ENCODE measurements at regions not wholly inside any gene's neighbourhood (a gene's known extent, or its start where the extent isn't known, plus 50 kb on each side); places are given as distances from the start of the nearest gene placed in this dataset.

- Histone ChIP-seq H2AFZ (ENCODE audit: low read depth, low read length) (no peak overlapping the region), H3K36me3 (ENCODE audit: insufficient read depth, low read length) (no peaks in the 10 kb centered on the region), H3K4me2 (ENCODE audit: low read length) (no peak overlapping the region), H3K27ac (ENCODE audit: low read depth, low read length) (no peak overlapping the region), H3K79me2 (ENCODE audit: insufficient read depth, low read length) (no peaks in the 10 kb centered on the region), H3K9me3 (ENCODE audit: insufficient read depth, low read depth, low read length) (no peaks in the 10 kb centered on the region), H3K27me3 (ENCODE audit: insufficient read depth, low read length) (no peaks in the 10 kb centered on the region), H3K4me1 (ENCODE audit: insufficient read depth, low read length) (peaks cover 6% of the 10 kb centered on the region), H4K20me1 (ENCODE audit: insufficient read depth, low read length) (no peaks in the 10 kb centered on the region), H3K9ac (ENCODE audit: low read length) (no peak overlapping the region), H3K4me3 (ENCODE audit: insufficient read depth, low read depth, low read length) (no peak overlapping the region)
- peaks cover 5% of the 10 kb centered on the region for H3K4me1 Mint-ChIP-seq (ENCODE audit: low read depth, unreplicated experiment)
- H3K9me3 Mint-ChIP-seq (ENCODE audit: unreplicated experiment) = no peaks in the 10 kb centered on the region
- no peak for FAIRE-seq
- no peaks in the 10 kb centered on the region for H3K27me3 Mint-ChIP-seq (ENCODE audit: low read depth, unreplicated experiment)
- H3K4me3 Mint-ChIP-seq (ENCODE audit: unreplicated experiment) = no peak overlapping the region
- H3K36me3 Mint-ChIP-seq (ENCODE audit: low read depth, unreplicated experiment) = no peaks in the 10 kb centered on the region
- no peak overlapping the region for H3K27ac Mint-ChIP-seq (ENCODE audit: unreplicated experiment)
- no peak for DNase-seq (ENCODE audit: low read depth)
- no peak for TF ChIP-seq EZH2 (IDR thresholded peaks at IDR 0.05; ENCODE audit: insufficient read depth, low read length)
- no peak for TF ChIP-seq CTCF (IDR thresholded peaks at IDR 0.05; ENCODE audit: insufficient read depth, low read depth, low read length)
Observed at GRCh38 chr21:28801906-28802305, 190.8 kb downstream of the LTN1 start.

GRCh38 chr21:28799926-28800325, 192.8 kb downstream of the LTN1 start:
- Mint-ChIP-seq H3K4me3 (ENCODE audit: unreplicated experiment) (no peak overlapping the region), H3K4me1 (ENCODE audit: low read depth, unreplicated experiment) (peaks cover 2% of the 10 kb centered on the region), H3K27ac (ENCODE audit: unreplicated experiment) (no peak overlapping the region), H3K27me3 (ENCODE audit: low read depth, unreplicated experiment) (no peaks in the 10 kb centered on the region), H3K36me3 (ENCODE audit: low read depth, unreplicated experiment) (no peaks in the 10 kb centered on the region), H3K9me3 (ENCODE audit: unreplicated experiment) (no peaks in the 10 kb centered on the region)
- H3K9me3 ChIP-seq (ENCODE audit: insufficient read depth, low read depth, low read length) = no peaks in the 10 kb centered on the region
- no peaks in the 10 kb centered on the region for H3K4me1 ChIP-seq (ENCODE audit: insufficient read depth, low read length)
- H3K27ac ChIP-seq (ENCODE audit: low read depth, low read length) = no peak overlapping the region
- no peaks in the 10 kb centered on the region for H3K36me3 ChIP-seq (ENCODE audit: insufficient read depth, low read length)
- no peak overlapping the region for H3K9ac ChIP-seq (ENCODE audit: low read length)
- no peak overlapping the region for H2AFZ ChIP-seq (ENCODE audit: low read depth, low read length)
- H3K4me2 ChIP-seq (ENCODE audit: low read length) = no peak overlapping the region
- no peak for TF ChIP-seq EZH2 (IDR thresholded peaks at IDR 0.05; ENCODE audit: insufficient read depth, low read length)
- TF ChIP-seq CTCF (IDR thresholded peaks at IDR 0.05; ENCODE audit: insufficient read depth, low read depth, low read length) = no peak
- no peaks in the 10 kb centered on the region for H4K20me1 ChIP-seq (ENCODE audit: insufficient read depth, low read length)
- H3K79me2 ChIP-seq (ENCODE audit: insufficient read depth, low read length) = no peaks in the 10 kb centered on the region
- no peaks in the 10 kb centered on the region for H3K27me3 ChIP-seq (ENCODE audit: insufficient read depth, low read length)
- H3K4me3 ChIP-seq (ENCODE audit: insufficient read depth, low read depth, low read length) = no peak overlapping the region
- no peak for FAIRE-seq
- no peak for DNase-seq (ENCODE audit: low read depth)

- no peaks in the 10 kb centered on the region for H3K9me3 Mint-ChIP-seq (ENCODE audit: unreplicated experiment)
- DNase-seq (ENCODE audit: low read depth) (no peak), FAIRE-seq (no peak)
- Histone ChIP-seq H2AFZ (ENCODE audit: low read depth, low read length) (no peak overlapping the region), H3K27ac (ENCODE audit: low read depth, low read length) (no peak overlapping the region), H3K36me3 (ENCODE audit: insufficient read depth, low read length) (no peaks in the 10 kb centered on the region), H3K79me2 (ENCODE audit: insufficient read depth, low read length) (no peaks in the 10 kb centered on the region), H3K4me2 (ENCODE audit: low read length) (no peak overlapping the region), H4K20me1 (ENCODE audit: insufficient read depth, low read length) (no peaks in the 10 kb centered on the region), H3K27me3 (ENCODE audit: insufficient read depth, low read length) (no peaks in the 10 kb centered on the region), H3K4me3 (ENCODE audit: insufficient read depth, low read depth, low read length) (no peak overlapping the region), H3K9ac (ENCODE audit: low read length) (no peak overlapping the region), H3K9me3 (ENCODE audit: insufficient read depth, low read depth, low read length) (no peaks in the 10 kb centered on the region), H3K4me1 (ENCODE audit: insufficient read depth, low read length) (no peaks in the 10 kb centered on the region)
- H3K27ac Mint-ChIP-seq (ENCODE audit: unreplicated experiment) = no peak overlapping the region
- peaks cover 2% of the 10 kb centered on the region for H3K4me1 Mint-ChIP-seq (ENCODE audit: low read depth, unreplicated experiment)
- no peak for TF ChIP-seq EZH2 (IDR thresholded peaks at IDR 0.05; ENCODE audit: insufficient read depth, low read length)
- no peak for TF ChIP-seq CTCF (IDR thresholded peaks at IDR 0.05; ENCODE audit: insufficient read depth, low read depth, low read length)
- no peak overlapping the region for H3K4me3 Mint-ChIP-seq (ENCODE audit: unreplicated experiment)
- no peaks in the 10 kb centered on the region for H3K27me3 Mint-ChIP-seq (ENCODE audit: low read depth, unreplicated experiment)
- H3K36me3 Mint-ChIP-seq (ENCODE audit: low read depth, unreplicated experiment) = no peaks in the 10 kb centered on the region
Observed at GRCh38 chr21:28798798-28799197, 193.9 kb downstream of the LTN1 start.
